Fibroblast of upper back skin (primary cell): ENCODE measurements at regions not wholly inside any gene's neighbourhood (a gene's known extent, or its start where the extent isn't known, plus 50 kb on each side); places are given as distances from the start of the nearest gene placed in this dataset.

Experiments used
- DNase-seq: peaks from one replicate; pipeline ENCODE4 v3.0.0-alpha.2; 2013

DNA sequence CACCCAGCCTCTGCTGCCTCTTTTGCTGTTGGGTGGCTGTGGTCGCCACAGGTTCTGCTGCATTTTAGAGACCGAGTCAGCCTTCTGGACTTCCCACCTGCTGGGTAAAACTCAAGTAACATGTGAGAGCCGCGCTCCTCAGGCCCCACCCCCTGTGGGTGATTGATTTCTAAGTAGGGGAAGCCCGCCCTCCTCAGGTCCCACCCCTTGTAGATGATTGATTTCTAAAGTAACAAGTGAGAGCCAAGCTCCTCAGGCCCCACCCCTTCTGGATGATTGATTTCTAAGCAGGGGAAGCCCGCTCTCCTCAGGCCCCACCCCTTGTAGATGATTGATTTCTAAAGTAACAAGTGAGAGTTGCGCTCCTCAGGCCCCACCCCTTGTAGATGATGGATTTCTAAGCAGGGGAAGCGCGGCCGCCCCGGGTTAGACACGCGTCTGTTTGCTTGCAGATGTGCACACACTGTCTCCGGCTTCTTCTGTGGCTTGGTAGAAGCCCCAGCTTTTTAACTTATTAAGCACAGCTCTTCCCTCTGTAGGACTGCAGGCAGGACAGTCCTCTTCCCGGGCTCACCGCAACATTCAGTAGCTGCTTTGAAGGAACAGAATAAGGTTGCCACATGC, 83.4 kb downstream of the FAM43A start:
- DNase-seq = peak; percentile 93

DNA sequence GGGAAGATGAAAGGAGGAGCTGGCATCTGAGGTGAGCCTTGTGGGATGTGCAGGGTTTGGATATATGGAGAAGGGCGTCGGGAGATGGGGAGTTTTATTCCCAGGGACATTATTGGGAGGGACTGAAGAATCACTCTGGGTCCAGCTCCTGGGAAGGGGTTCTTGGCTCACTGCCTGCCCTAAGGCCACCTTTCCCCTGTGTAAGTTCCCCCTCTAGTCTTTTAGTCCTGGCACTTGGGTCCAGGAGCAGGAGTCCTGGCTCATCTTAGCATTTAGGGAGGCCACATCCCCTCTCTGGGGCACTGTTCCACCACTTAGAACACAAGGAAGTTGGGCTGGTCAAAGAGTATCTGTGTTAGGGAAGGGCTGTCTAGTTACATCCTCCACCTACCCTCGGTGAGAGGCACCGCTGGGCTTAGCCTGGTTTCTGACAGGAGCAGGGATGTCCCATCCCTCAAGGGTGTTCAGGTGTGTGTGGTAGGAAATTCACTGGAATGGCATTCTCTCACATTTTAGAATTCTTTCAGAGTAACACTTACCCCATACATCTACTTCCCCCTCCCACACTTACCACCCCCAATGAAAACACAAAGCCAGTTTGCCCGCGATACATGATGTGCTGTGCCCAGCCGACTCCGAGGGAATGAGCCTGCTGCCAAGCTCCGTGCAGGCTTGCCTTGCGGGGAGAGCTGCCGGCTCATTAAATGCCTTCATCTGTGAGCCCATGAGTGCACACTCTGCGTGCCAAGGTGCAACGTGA, 86.7 kb downstream of the FAM43A start:
- no peak for DNase-seq

- DNase-seq = no peak
These were observed 87.5 kb downstream of the FAM43A start for GRCh38 chr3:194773216-194773615.

DNA sequence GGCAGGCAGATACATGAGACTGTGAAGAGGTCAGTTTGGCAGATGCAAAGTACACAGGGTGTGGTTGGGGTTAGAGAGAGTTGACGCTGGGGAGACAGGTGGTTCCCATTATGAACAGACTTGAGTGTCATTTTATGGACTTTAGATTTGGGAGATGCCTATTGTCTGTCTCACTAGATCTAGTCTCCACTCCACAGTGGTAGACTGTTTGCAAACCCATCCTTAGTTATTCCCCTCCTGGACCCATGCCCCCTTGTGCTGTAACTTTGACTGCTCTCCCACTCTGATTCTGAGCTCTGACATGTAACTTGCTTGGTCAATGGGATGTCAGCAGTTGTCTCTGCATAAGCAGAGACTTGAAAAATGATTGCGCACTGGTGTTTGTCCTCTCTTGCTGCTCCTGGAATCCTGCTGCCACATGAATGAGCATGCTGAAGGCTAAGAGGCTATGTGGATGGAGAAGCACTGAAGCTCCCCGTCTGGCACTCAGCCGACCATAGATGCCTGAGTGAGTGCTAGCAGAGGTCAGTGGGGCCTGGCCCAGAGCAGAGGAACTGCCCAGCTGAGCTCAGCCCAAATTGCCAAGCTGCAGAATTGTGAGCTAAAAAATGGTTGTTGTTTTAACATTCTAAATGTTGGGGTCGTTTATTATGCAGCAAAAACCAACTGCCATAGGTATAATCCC, 88.2 kb downstream of the FAM43A start:
- no peak for DNase-seq

DNA sequence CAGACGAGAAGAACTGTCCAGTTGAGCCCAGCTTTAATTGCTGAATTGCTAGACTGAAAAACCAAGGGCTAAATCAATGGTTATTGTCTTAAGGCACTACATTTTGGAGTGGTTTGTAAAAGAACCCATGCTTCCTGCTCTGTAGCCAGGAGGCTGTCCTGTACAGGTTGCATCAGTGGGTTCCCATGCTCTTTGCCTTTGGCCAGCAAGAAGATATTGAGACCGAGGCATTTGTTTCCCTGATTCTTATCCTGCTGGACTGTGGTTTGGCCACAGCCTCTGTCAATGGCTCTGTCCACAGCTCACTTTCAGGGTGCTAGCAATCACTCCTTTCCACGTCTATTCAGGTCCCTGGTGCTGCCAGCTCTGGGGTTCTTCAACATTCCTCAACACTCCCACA, 89.6 kb downstream of the FAM43A start:
- DNase-seq = no peak

- DNase-seq = no peak
These were observed 90.0 kb downstream of the FAM43A start for GRCh38 chr3:194775731-194776130.

GRCh38 chr3:194777729-194778128, 92.0 kb downstream of the FAM43A start:
- no peak for DNase-seq

DNA sequence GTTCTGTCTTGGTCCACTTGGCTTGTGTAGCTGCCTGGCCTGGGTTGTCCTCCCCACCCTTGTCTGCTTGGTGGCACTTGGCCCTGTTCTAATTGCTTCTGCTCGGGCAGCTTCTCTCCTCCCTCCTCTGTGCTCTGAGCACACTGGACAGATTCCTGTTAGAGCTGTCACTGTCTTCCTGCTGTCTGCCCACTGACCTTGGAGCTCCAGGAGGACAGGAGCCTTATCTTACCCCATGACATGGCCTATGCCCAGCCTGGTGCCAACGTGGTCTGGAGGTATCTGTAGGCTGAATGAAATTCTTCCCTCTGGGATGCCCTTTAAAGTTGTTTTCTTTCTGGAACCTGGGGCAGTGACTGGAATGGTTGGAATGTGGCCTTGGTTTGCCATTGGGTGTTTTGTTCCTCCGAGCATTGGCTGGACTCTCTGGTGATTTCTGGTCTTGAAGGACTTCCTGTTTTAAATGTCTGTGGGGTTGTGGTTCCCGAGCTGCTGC, 94.1 kb downstream of the FAM43A start:
- DNase-seq = peak; percentile 13

DNA sequence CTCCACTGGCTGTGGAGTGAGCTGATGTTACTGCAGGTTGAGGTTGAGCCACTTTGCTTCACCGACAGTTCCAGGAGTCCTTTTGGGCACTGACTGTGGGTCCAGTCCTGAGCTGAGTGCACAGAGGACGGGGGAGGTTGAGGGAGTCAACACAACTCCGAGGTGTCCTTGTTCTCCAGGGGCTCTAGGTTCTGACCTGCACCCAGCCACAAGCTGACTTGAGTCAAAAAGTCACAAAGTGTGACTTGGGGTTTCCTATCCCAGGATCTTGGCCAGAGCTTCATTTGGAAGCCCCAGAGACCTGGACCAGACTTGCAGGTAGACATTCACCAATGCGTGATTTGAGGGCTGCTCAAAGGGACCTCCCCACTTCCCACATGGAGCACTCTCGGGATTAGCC, 95.0 kb downstream of the FAM43A start:
- no peak for DNase-seq

GRCh38 chr3:194781617-194782016, 95.9 kb downstream of the FAM43A start:
- DNase-seq = no peak

GRCh38 chr3:194782698-194783404, 97.2 kb downstream of the FAM43A start:
- DNase-seq = no peak

DNA sequence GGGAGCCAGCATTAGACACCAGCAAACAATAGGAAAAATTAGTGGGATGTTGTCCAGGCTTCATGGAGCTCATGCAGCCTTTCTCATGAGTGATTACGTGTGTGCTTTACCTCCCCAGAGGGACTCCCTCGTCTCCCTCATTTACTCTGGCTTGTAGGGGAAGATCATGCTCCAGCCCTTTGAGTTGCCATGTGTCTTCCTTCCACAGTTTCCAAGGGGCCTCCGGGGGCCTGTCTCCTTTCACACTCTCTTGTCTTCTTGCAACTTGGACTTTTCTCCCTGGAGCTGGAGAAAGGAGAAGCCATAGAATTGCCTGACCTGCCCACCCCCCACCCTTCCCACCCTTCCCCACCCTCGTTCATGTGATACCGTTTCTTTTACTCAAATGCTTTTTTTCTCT, 98.7 kb downstream of the FAM43A start:
- DNase-seq = no peak

- no peak for DNase-seq
These were observed 99.6 kb downstream of the FAM43A start for GRCh38 chr3:194785315-194785714.

- no peak for DNase-seq
These were observed 101.4 kb downstream of the FAM43A start for GRCh38 chr3:194787072-194787471.

GRCh38 chr3:194787650-194788049, 102.0 kb downstream of the FAM43A start:
- DNase-seq = no peak

DNA sequence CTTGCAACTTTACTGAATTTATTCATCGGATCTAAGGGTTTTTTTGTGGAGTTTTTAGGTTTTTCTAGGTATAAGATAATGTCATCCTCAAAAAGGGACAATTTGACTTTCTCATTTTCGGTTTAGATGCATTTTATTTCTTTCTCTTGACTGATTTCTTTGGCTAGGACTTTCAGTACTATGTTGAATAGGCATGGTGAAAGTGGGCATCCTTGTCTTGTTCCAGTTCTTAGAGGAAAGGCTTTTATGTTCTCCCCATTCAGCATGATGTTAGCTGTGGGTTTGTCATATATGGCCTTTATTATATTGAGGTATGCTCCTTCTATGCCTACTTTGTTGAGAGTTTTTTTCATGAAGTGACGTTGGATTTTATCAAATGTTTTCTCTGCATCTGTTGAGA, 106.7 kb downstream of the FAM43A start:
- no peak for DNase-seq

GRCh38 chr3:194797555-194798250, 112.0 kb downstream of the FAM43A start:
- no peak for DNase-seq

- no peak for DNase-seq
These were observed 112.8 kb downstream of the FAM43A start for GRCh38 chr3:194798486-194798885.

- DNase-seq = no peak
These were observed 114.3 kb downstream of the FAM43A start for GRCh38 chr3:194800002-194800401.

DNA sequence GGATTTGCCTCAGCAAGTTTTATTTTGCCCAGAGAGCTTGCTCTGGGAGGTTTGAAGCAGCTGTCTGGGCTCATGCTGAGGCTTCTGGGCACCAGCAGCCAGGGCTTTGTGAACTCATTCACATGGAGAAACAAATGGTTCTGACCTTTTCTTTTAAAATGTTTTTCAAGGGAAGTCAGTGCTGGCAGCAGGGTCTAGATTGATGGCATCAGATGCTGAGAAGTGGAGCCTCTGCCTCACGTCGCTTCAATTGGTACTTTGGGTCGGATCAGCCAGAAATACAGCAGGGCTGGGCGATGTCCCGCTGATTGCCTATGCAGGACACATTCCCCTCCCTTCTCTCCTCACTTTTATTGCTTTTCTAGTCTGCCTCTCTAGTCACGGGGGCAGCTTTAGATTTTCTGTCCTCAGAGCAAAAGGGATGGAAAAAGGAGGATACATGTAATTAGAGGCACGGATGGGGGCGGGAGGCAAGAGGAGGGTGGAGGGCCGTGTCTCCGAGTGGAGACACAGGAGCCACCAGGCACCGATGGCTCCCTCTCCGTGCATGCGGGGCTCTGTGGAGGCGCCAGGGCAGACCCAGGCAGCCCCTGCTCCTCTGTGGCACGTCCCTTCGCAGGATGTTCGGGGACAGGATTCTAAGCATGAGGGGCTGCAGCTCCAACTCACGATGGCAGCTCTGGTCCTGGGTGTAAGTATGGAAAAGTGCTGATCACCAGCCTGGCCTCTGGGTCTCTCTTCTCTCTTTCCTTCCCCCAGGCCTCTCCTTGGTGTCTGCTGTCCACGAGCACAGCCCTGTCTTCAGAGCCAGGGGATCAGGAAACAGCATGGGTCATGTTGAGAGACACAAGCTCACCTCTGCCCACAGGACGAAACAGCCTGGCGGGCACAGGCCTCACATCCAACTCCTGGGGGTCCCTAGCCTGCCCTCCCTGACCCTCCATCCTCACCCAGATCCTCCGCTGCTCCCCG, 116.1 kb downstream of the FAM43A start:
- no peak for DNase-seq

DNA sequence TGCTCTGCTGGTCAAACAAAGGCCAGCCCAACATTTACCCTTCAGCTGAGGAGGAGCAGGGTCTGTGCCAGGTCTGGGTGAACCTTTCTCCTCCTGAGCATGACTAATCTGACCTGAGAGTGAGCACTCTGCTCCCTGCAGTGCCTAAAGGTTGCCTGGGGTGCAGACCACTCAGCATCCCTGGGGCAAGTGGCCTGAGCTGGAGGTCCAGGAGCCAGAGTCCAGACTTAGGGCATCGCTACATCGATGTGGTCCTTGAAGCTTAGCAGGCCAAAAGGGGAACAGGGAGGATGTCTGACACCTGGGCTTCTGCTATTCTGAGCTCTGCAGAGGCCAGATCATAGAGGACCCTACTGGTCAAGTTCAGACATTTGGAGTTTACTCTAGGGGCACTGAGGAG, 119.1 kb downstream of the FAM43A start:
- no peak for DNase-seq
